SK-N-SH (cell line): ENCODE measurements at regions not wholly inside any gene's neighbourhood (a gene's known extent, or its start where the extent isn't known, plus 50 kb on each side); places are given as distances from the start of the nearest gene placed in this dataset.

Experiments
- CTCF ChIA-PET: fragments of 300-600, 350-600 bp; formaldehyde crosslinking; extraction: SDS; loops from one replicate; lab custom pipeline; 2021; lab: Yijun Ruan, JAX
- POLR2A ChIA-PET: fragments of 350-600 bp; sonication (Branson Sonifier 250); formaldehyde crosslinking; extraction: SDS; loops from one replicate; lab custom pipeline; 2020; ENCODE audit warnings: antibody characterized with exemption, inconsistent platforms; lab: Yijun Ruan, JAX
- DNase-seq: peaks from one replicate; pipeline ENCODE4 v3.0.0; 2012
- H2AFZ ChIP-seq: fragments of 200-600 bp; sonication (generic); 2 replicates; pipeline ENCODE4 v1.8.1; 2016; ENCODE audit warnings: antibody characterized with exemption, mild to moderate bottlenecking, low read depth
- H3F3A ChIP-seq: fragments of 200-600 bp; sonication (generic); replicated peaks from 2 replicates; pipeline ENCODE3; 2016; ENCODE audit warnings: antibody characterized with exemption, mild to moderate bottlenecking; ENCODE audit not compliant: insufficient read depth
- H3K27ac ChIP-seq, 2 experiments: fragments of 200-500 bp in 1 of 2; fragments of 200-600 bp in 1 of 2; sonication (Bioruptor generic) in 1 of 2; sonication (generic), shearing (Covaris generic) in 1 of 2; 2 replicates each; pipeline versions ENCODE4 v1.5.1 to v1.6.1; 2014 to 2016; ENCODE audit warnings: low read depth in 2 of 2, inconsistent platforms in 1 of 2, low read length in 1 of 2, mild to moderate bottlenecking in 1 of 2, mixed read lengths in 1 of 2
- H3K27me3 ChIP-seq: fragments of 200-600 bp; sonication (generic), shearing (Covaris generic); 2 replicates; pipeline ENCODE4 v1.6.1; 2016; ENCODE audit warnings: mixed run types; ENCODE audit not compliant: insufficient read depth
- H3K36me3 ChIP-seq, 2 experiments: fragments of 200-500 bp in 1 of 2; fragments of 200-600 bp in 1 of 2; sonication (Bioruptor generic) in 1 of 2; sonication (generic) in 1 of 2; replicated peaks in 1 of 2; 2 replicates each; pipeline versions ENCODE3 to v1.5.1; 2014 to 2016; ENCODE audit warnings: low read length in 1 of 2, mild to moderate bottlenecking in 1 of 2; ENCODE audit not compliant: insufficient read depth in 2 of 2, control insufficient read depth in 1 of 2
- H3K4me1 ChIP-seq, 2 experiments: fragments of 200-500 bp in 1 of 2; fragments of 200-600 bp in 1 of 2; sonication (Bioruptor generic) in 1 of 2; sonication (generic), shearing (Covaris generic) in 1 of 2; 2 replicates each; pipeline versions ENCODE4 v1.5.1 to v1.6.1; 2014 to 2016; ENCODE audit warnings: low read depth in 1 of 2, low read length in 1 of 2, mixed run types in 1 of 2; ENCODE audit not compliant: insufficient read depth in 2 of 2, control insufficient read depth in 1 of 2
- H3K4me2 ChIP-seq: fragments of 200-600 bp; sonication (generic), shearing (Covaris generic); 2 replicates; pipeline ENCODE4 v1.6.1; 2017; ENCODE audit warnings: mixed run types
- H3K4me3 ChIP-seq, 2 experiments: fragments of 200-500 bp in 1 of 2; fragments of 200-600 bp in 1 of 2; sonication (Bioruptor generic) in 1 of 2; sonication (generic), shearing (Covaris generic) in 1 of 2; 2 replicates each; pipeline versions ENCODE4 v1.5.1 to v1.8.1; 2014 to 2016; ENCODE audit warnings: low read depth in 2 of 2, inconsistent platforms in 1 of 2, low read length in 1 of 2, mild to moderate bottlenecking in 1 of 2, mixed read lengths in 1 of 2, moderate library complexity in 1 of 2
- H3K79me2 ChIP-seq: fragments of 200-600 bp; sonication (generic); 2 replicates; pipeline ENCODE4 v1.8.1; 2017; ENCODE audit warnings: mild to moderate bottlenecking; ENCODE audit not compliant: insufficient read depth
- H3K9ac ChIP-seq: fragments of 200-600 bp; sonication (generic); 2 replicates; pipeline ENCODE4 v1.6.1; 2017; ENCODE audit warnings: mixed run types
- H3K9me2 ChIP-seq: fragments of 200-600 bp; sonication (generic); 2 replicates; pipeline ENCODE4 v1.6.1; 2017; ENCODE audit warnings: mixed run types
- H3K9me3 ChIP-seq: fragments of 200-600 bp; sonication (generic); 2 replicates; pipeline ENCODE4 v1.6.1; 2017; ENCODE audit warnings: mixed run types, mild to moderate bottlenecking, moderate library complexity
- H4K20me1 ChIP-seq: fragments of 200-600 bp; sonication (generic); 2 replicates; pipeline ENCODE4 v1.6.1; 2017; ENCODE audit warnings: mild to moderate bottlenecking, mixed run types; ENCODE audit not compliant: insufficient read depth
- ELF1 ChIP-seq: IDR thresholded peaks from 2 replicates; pipeline ENCODE4 v1.4.0; 2012
- FOSL2 ChIP-seq: IDR thresholded peaks from 2 replicates; pipeline ENCODE4 v1.4.0; 2012; ENCODE audit warnings: low read depth, mild to moderate bottlenecking, moderate library complexity, borderline replicate concordance
- FOXM1 ChIP-seq: IDR thresholded peaks from 2 replicates; pipeline ENCODE4 v1.4.0; 2012; ENCODE audit warnings: low read depth, mild to moderate bottlenecking
- GATA2 ChIP-seq: sonication (generic); formaldehyde crosslinking; IDR thresholded peaks from 2 replicates; pipeline ENCODE4 v1.5.0; 2020; ENCODE audit warnings: mild to moderate bottlenecking, missing genetic modification reagents
- MXI1 ChIP-seq: IDR thresholded peaks from 2 replicates; pipeline ENCODE4 v1.6.1; 2012; ENCODE audit warnings: mild to moderate bottlenecking, low read depth, low read length, improper control_type of control experiment
- NRF1 ChIP-seq: IDR thresholded peaks from 2 replicates; pipeline ENCODE4 v1.6.1; 2012; ENCODE audit warnings: low read depth, mild to moderate bottlenecking, low read length
- RAD21 ChIP-seq: IDR thresholded peaks from 2 replicates; pipeline ENCODE4 v1.6.1; 2012; ENCODE audit warnings: mild to moderate bottlenecking, low read length
- RFX5 ChIP-seq: IDR thresholded peaks from 2 replicates; pipeline ENCODE4 v1.6.1; 2012; ENCODE audit warnings: mild to moderate bottlenecking, improper control_type of control experiment, low read length
- RXRA ChIP-seq: IDR thresholded peaks from 2 replicates; pipeline ENCODE4 v1.4.0; 2012; ENCODE audit warnings: low read depth, mild to moderate bottlenecking, borderline replicate concordance
- SMC3 ChIP-seq: IDR thresholded peaks from 2 replicates; pipeline ENCODE4 v1.6.1; 2012; ENCODE audit warnings: low read depth, low read length, improper control_type of control experiment
- TAF1 ChIP-seq: IDR thresholded peaks from 2 replicates; pipeline ENCODE4 v1.6.1; 2012; ENCODE audit warnings: low read depth, mild to moderate bottlenecking, low read length, moderate library complexity, borderline replicate concordance
- TEAD4 ChIP-seq: IDR thresholded peaks from 2 replicates; pipeline ENCODE4 v1.4.0; 2012; ENCODE audit warnings: mild to moderate bottlenecking, borderline replicate concordance; ENCODE audit not compliant: insufficient read depth
- YY1 ChIP-seq: IDR thresholded peaks from 2 replicates; pipeline ENCODE4 v1.4.0; 2012; ENCODE audit warnings: low read depth, mild to moderate bottlenecking
- WGBS: methylation state at CpG from one replicate; pipeline ENCODE4 v1.1.6; 2017; ENCODE audit warnings: low lambda C conversion rate; 5-methylcytosine and 5-hydroxymethylcytosine counted together
- TF ChIP-seq, protein P1 (sequence below): IDR thresholded peaks from 2 replicates; pipeline ENCODE4 v1.4.0; 2012; ENCODE audit warnings: low read depth
- TF ChIP-seq, protein P2 (sequence below): fragments of 200-600 bp; sonication (generic); IDR thresholded peaks from 2 replicates; pipeline ENCODE4 v1.6.1; 2017; ENCODE audit warnings: antibody characterized with exemption, mild to moderate bottlenecking, moderate library complexity
- TF ChIP-seq, protein P3 (sequence below): IDR thresholded peaks from 2 replicates; pipeline ENCODE4 v1.4.0; 2012; ENCODE audit warnings: low read depth, borderline replicate concordance

GRCh38 chr2:22520369-22521288, 864.4 kb upstream of the KLHL29 start:
- TF ChIP-seq RXRA (no peak), MXI1 (no peak), RFX5 (no peak), YY1 (no peak), GATA2 (CRISPR knock-in tag) (no peak), TEAD4 (no peak)
- TF ChIP-seq, all 33 proteins: peak for 0
- no peak overlapping the region for H3K9ac ChIP-seq
- no peak overlapping the region for H2AFZ ChIP-seq
- DNase-seq = no peak
- no peak overlapping the region for H3K4me2 ChIP-seq
- H3K9me2 ChIP-seq = no peaks in the 10 kb centered on the region
- POLR2A ChIA-PET = no interaction called here
- CTCF ChIA-PET = no interaction called here
- no peak overlapping the region for H3K4me3 ChIP-seq
- no peaks in the 10 kb centered on the region for H4K20me1 ChIP-seq
- no peaks in the 10 kb centered on the region for H3K36me3 ChIP-seq
- H3K27ac ChIP-seq = no peak overlapping the region
- no peaks in the 10 kb centered on the region for H3F3A ChIP-seq
- H3K27me3 ChIP-seq = no peaks in the 10 kb centered on the region
- H3K79me2 ChIP-seq = no peaks in the 10 kb centered on the region
- H3K9me3 ChIP-seq = no peaks in the 10 kb centered on the region
- H3K4me1 ChIP-seq = no peaks in the 10 kb centered on the region
- WGBS = 20% methylated on average over 8 of the region's 8 CpGs

DNA sequence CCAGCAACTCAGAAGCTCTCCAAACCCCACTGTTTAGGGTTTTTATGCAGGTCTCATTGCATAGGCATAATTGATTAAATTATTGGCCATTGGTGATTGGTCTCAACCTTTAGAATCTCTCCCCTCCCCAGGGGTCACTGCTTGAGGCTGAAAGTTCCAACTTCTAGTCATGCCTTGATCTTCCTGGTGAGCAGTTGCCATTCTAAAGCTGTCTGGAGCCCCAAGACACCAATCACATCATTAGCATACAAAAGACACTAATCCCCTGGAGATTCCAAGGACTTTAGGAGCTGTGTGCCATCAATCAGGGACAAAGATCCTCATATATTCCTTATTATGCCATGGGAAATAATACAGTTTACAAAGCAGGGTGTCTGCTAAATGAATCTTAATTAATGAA, 863.4 kb upstream of the KLHL29 start:
- Histone ChIP-seq H3K4me1 (no peaks in the 10 kb centered on the region), H4K20me1 (no peaks in the 10 kb centered on the region), H3K9ac (no peak overlapping the region), H3F3A (no peaks in the 10 kb centered on the region), H2AFZ (no peak overlapping the region), H3K4me3 (no peak overlapping the region), H3K27ac (no peak overlapping the region), H3K9me2 (no peaks in the 10 kb centered on the region), H3K4me2 (no peak overlapping the region), H3K9me3 (no peaks in the 10 kb centered on the region), H3K36me3 (no peaks in the 10 kb centered on the region), H3K27me3 (no peaks in the 10 kb centered on the region), H3K79me2 (no peaks in the 10 kb centered on the region)
- ChIA-PET POLR2A (no interaction called here), CTCF (no interaction called here)
- TF ChIP-seq FOXM1 = no peak
- no peak for TF ChIP-seq MXI1
- TF ChIP-seq TAF1 = no peak
- DNase-seq = no peak

- ChIA-PET CTCF (interaction anchor here (1.2 to 1.8 kb wide), 2 partner anchors 12 to 26 kb away, joined by 3 to 4 read pairs; no protein-coding TSS in a partner anchor), POLR2A (no interaction called here)
- no peaks in the 10 kb centered on the region for H3K4me1 ChIP-seq
- H3K4me3 ChIP-seq = no peak overlapping the region
- no peaks in the 10 kb centered on the region for H3K79me2 ChIP-seq
- H3K9ac ChIP-seq = no peak overlapping the region
- 0 out of 2 replicates have a peak, but pooled peaks cover 11% of the 10 kb centered on the region for H3K9me3 ChIP-seq
- no peaks in the 10 kb centered on the region for H3K36me3 ChIP-seq
- no peaks in the 10 kb centered on the region for H3F3A ChIP-seq
- no peak overlapping the region for H3K4me2 ChIP-seq
- H4K20me1 ChIP-seq = no peaks in the 10 kb centered on the region
- H3K9me2 ChIP-seq = no peaks in the 10 kb centered on the region
- no peak overlapping the region for H3K27ac ChIP-seq
- no peaks in the 10 kb centered on the region for H3K27me3 ChIP-seq
- H2AFZ ChIP-seq = no peak overlapping the region
- no peak for DNase-seq
- TF ChIP-seq SMC3 (no peak), YY1 (no peak), ELF1 (no peak), NRF1 (no peak), TAF1 (no peak), FOSL2 (no peak), RXRA (no peak), RAD21 (no peak)
- TF ChIP-seq, protein P1, sequence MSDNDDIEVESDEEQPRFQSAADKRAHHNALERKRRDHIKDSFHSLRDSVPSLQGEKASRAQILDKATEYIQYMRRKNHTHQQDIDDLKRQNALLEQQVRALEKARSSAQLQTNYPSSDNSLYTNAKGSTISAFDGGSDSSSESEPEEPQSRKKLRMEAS = no peak
- TF ChIP-seq, protein P2, sequence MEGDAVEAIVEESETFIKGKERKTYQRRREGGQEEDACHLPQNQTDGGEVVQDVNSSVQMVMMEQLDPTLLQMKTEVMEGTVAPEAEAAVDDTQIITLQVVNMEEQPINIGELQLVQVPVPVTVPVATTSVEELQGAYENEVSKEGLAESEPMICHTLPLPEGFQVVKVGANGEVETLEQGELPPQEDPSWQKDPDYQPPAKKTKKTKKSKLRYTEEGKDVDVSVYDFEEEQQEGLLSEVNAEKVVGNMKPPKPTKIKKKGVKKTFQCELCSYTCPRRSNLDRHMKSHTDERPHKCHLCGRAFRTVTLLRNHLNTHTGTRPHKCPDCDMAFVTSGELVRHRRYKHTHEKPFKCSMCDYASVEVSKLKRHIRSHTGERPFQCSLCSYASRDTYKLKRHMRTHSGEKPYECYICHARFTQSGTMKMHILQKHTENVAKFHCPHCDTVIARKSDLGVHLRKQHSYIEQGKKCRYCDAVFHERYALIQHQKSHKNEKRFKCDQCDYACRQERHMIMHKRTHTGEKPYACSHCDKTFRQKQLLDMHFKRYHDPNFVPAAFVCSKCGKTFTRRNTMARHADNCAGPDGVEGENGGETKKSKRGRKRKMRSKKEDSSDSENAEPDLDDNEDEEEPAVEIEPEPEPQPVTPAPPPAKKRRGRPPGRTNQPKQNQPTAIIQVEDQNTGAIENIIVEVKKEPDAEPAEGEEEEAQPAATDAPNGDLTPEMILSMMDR = no peak
- TF ChIP-seq, protein P3, sequence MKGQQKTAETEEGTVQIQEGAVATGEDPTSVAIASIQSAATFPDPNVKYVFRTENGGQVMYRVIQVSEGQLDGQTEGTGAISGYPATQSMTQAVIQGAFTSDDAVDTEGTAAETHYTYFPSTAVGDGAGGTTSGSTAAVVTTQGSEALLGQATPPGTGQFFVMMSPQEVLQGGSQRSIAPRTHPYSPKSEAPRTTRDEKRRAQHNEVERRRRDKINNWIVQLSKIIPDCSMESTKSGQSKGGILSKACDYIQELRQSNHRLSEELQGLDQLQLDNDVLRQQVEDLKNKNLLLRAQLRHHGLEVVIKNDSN = no peak
- TF ChIP-seq, all 33 proteins: peak for 0
Measured at GRCh38 chr2:22525681-22526080, 859.3 kb upstream of the KLHL29 start.
